Neutrophil (primary cell): ENCODE measurements at regions not wholly inside any gene's neighbourhood (a gene's known extent, or its start where the extent isn't known, plus 50 kb on each side); places are given as distances from the start of the nearest gene placed in this dataset.

ENCODE experiments used
- H3K27ac ChIP-seq: fragments of 200-600 bp; sonication (generic); 2 replicates; pipeline ENCODE4 v1.5.1; 2016; ENCODE audit warnings: mild to moderate bottlenecking, moderate library complexity
- H3K27me3 ChIP-seq: fragments of 200-600 bp; sonication (generic); 2 replicates; pipeline ENCODE4 v1.6.0; 2016; ENCODE audit warnings: mild to moderate bottlenecking
- H3K36me3 ChIP-seq: fragments of 200-600 bp; sonication (generic); 2 replicates; pipeline ENCODE4 v1.5.1; 2017
- H3K4me1 ChIP-seq, 2 experiments: fragments of 200-600 bp in 1 of 2; sonication (generic) in 1 of 2; 1 replicate in 1 of 2; 2 replicates in 1 of 2; pipeline versions ENCODE4 v1.5.1 to v1.6.1; 2013 to 2016; ENCODE audit warnings: low read depth in 1 of 2, low read length in 1 of 2, mild to moderate bottlenecking in 1 of 2, moderate library complexity in 1 of 2; ENCODE audit not compliant: control insufficient read depth in 1 of 2, insufficient read depth in 1 of 2
- H3K4me3 ChIP-seq, 2 experiments: fragments of 200-600 bp in 1 of 2; sonication (generic) in 1 of 2; 1 replicate in 1 of 2; 2 replicates in 1 of 2; pipeline ENCODE4 v1.5.1; 2013 to 2016; ENCODE audit warnings: low read depth in 1 of 2, low read length in 1 of 2, mild to moderate bottlenecking in 1 of 2, moderate library complexity in 1 of 2
- H3K9me3 ChIP-seq: fragments of 200-600 bp; sonication (generic); 2 replicates; pipeline ENCODE4 v1.5.1; 2016
- TF ChIP-seq, protein P1 (sequence below): fragments of 200-600 bp; sonication (generic); IDR thresholded peaks from 2 replicates; pipeline ENCODE4 v1.5.1; 2016; ENCODE audit warnings: antibody characterized with exemption

DNA sequence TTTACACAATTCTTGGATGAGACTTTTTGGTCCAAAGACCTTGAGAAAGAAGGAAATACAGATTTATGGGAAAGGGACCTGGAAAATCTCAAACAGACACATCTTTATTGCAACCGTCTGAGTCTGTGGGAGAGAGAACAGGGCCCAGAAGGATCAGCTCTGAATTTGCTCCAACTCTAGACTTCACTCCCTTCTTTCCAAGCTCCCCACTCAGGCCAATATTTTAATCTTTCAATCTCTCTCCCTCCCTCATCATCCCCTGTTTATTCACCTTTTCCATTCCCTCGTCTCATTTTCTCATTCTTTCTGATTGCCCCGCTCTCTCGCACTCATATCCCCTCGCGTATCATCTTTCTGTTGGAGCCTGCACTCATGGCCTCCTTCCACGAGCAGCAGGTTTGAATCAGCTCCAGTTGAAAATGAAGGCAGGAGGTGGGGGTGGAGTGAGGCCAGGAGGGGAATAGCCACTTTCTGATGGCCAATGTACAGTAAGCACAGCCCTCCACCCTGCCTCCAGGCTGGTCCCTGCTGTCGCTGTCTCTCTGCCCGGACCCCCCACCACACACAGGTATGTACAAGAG lies 63.6 kb upstream of the BOC start:
- Histone ChIP-seq H3K9me3 (no peaks in the 10 kb centered on the region), H3K27me3 (no peaks in the 10 kb centered on the region), H3K27ac (no peak overlapping the region), H3K4me1 (no peaks in the 10 kb centered on the region), H3K4me3 (no peak overlapping the region), H3K36me3 (no peaks in the 10 kb centered on the region)
- TF ChIP-seq, protein P1, sequence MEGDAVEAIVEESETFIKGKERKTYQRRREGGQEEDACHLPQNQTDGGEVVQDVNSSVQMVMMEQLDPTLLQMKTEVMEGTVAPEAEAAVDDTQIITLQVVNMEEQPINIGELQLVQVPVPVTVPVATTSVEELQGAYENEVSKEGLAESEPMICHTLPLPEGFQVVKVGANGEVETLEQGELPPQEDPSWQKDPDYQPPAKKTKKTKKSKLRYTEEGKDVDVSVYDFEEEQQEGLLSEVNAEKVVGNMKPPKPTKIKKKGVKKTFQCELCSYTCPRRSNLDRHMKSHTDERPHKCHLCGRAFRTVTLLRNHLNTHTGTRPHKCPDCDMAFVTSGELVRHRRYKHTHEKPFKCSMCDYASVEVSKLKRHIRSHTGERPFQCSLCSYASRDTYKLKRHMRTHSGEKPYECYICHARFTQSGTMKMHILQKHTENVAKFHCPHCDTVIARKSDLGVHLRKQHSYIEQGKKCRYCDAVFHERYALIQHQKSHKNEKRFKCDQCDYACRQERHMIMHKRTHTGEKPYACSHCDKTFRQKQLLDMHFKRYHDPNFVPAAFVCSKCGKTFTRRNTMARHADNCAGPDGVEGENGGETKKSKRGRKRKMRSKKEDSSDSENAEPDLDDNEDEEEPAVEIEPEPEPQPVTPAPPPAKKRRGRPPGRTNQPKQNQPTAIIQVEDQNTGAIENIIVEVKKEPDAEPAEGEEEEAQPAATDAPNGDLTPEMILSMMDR = no peak

DNA sequence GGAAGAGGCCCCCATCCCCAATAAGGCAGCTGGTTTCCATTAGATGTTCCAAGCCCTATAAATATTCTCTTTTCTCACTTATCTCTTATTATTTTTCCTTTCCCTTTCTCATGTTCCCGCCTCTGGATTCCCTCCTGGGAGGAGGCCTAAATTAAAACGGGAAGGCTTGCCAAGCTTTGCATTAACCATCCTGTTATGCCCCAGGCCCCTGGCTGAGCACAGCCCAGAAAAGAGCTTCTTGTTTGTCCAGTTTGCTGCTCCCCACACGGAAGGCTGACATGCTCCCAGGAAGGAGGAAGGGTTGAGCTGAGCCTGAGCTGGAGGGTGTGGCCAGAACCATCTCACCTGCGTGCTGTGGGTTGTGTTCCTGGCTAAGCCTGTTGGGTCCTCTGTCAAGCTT lies 63.1 kb upstream of the BOC start:
- no peaks in the 10 kb centered on the region for H3K36me3 ChIP-seq
- TF ChIP-seq, protein P1 = no peak
- no peaks in the 10 kb centered on the region for H3K27me3 ChIP-seq
- no peak overlapping the region for H3K4me3 ChIP-seq
- no peaks in the 10 kb centered on the region for H3K4me1 ChIP-seq
- no peaks in the 10 kb centered on the region for H3K9me3 ChIP-seq
- no peak overlapping the region for H3K27ac ChIP-seq

DNA sequence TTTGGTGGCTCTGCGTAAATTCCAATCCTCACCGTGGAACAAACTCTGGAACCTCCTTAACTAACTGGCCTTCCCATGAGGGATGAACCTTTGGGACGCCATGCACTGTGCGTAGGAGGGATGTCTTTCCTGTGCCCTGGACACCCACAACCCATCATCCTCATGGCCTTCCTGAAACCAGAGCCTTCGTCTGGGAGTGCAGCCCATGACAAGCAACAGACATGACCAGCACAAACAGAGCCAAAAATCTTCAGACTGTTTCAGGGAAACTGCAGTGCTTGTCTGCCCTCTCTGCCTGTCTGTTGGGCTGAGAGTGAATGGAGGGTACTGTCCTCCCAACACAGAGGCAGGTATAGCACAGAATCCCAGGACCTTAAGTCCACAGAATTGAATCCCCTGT lies 61.1 kb upstream of the BOC start:
- no peaks in the 10 kb centered on the region for H3K9me3 ChIP-seq
- TF ChIP-seq, protein P1 = no peak
- no peak overlapping the region for H3K27ac ChIP-seq
- no peak overlapping the region for H3K4me3 ChIP-seq
- H3K27me3 ChIP-seq = no peaks in the 10 kb centered on the region
- no peaks in the 10 kb centered on the region for H3K36me3 ChIP-seq
- H3K4me1 ChIP-seq = no peaks in the 10 kb centered on the region

DNA sequence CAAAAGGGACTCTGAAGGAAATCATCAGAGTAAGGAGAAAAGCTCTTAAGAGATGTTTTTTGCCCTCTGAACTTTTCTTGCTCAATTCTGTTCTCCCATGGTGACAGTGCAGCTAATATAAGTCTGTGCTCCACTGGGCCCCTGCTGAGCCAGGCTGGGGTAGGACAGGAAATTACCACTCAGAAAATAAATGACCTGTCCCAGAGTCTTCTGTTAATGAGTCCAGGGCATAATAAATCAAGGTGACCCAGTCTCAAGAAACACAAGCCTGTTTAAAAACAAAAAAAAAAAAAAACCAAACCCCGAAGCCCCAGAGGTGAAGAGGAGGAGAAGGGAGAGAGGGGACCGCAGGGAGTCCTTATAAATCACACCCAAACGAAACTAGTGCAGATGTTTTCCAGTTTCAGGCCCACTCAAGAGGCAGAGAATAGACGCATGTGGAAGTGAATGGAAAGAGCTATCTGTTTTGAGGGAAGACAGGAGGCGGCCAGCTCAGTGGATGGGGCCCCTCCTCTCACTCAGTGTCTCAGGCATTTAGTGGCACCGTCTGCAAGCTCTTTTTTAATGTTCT lies 59.8 kb upstream of the BOC start:
- Histone ChIP-seq H3K27me3 (no peaks in the 10 kb centered on the region), H3K4me1 (no peaks in the 10 kb centered on the region), H3K9me3 (no peaks in the 10 kb centered on the region), H3K36me3 (no peaks in the 10 kb centered on the region), H3K4me3 (no peak overlapping the region), H3K27ac (no peak overlapping the region)
- TF ChIP-seq, protein P1 = no peak

DNA sequence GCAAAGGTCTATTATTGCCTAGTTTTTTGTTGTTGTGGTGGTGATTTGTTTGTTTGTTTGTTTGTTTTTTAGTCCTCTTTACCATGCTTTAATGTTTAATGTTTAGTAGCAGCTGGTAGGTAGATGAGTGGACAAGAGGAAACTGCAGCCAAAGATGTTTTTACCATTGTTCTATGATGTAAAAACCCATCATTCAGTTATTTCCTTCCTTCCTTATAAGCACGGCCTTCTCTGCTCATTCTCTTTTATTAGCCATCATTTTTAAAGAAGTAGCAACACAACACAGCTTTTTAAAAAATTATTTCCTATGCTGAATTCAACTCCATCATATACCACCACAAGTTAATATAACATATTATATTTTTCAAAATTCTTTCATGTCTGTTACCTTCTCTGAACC lies 58.5 kb upstream of the BOC start:
- H3K27ac ChIP-seq = no peak overlapping the region
- no peaks in the 10 kb centered on the region for H3K4me1 ChIP-seq
- no peaks in the 10 kb centered on the region for H3K9me3 ChIP-seq
- no peaks in the 10 kb centered on the region for H3K27me3 ChIP-seq
- TF ChIP-seq, protein P1 = no peak
- H3K4me3 ChIP-seq = no peak overlapping the region
- no peaks in the 10 kb centered on the region for H3K36me3 ChIP-seq
